ENCODE measurements at regions not wholly inside any gene's neighbourhood (a gene's known extent, or its start where the extent isn't known, plus 50 kb on each side); places are given as distances from the start of the nearest gene placed in this dataset.
A peak's percentile ranks its signal among the peaks of the same experiment; 100 is the strongest.

GRCh38 chr3:109804697-109805096, 467.4 kb upstream of the DPPA4 start:
- Mint-ChIP-seq H3K9me3 (peaks cover 29% of the 10 kb centered on the region), H3K4me3 (no peak overlapping the region), H3K27ac (no peak overlapping the region), H3K4me1 (peaks cover 49% of the 10 kb centered on the region), H3K36me3 (ENCODE audit: low read depth) (peaks cover 5% of the 10 kb centered on the region), H3K27me3 (peaks cover 2% of the 10 kb centered on the region)
- peak; percentile 58 for ATAC-seq
- no peak for DNase-seq

GRCh38 chr3:109806929-109807328, 469.6 kb upstream of the DPPA4 start:
- peak overlapping the region; percentile 60 for H3K27ac Mint-ChIP-seq
- ATAC-seq, result peak; percentile 92
- DNase-seq, result peak; percentile 17
- peaks cover 4% of the 10 kb centered on the region for H3K36me3 Mint-ChIP-seq (ENCODE audit: low read depth)
- peak overlapping the region; percentile 39 for H3K4me3 Mint-ChIP-seq
- peaks cover 49% of the 10 kb centered on the region for H3K4me1 Mint-ChIP-seq
- H3K9me3 Mint-ChIP-seq, result peaks cover 24% of the 10 kb centered on the region
- H3K27me3 Mint-ChIP-seq, result peaks cover 2% of the 10 kb centered on the region

- Mint-ChIP-seq H3K9me3 (peaks cover 28% of the 10 kb centered on the region), H3K36me3 (ENCODE audit: low read depth) (peaks cover 2% of the 10 kb centered on the region), H3K4me3 (no peak overlapping the region), H3K4me1 (peaks cover 38% of the 10 kb centered on the region), H3K27me3 (no peaks in the 10 kb centered on the region), H3K27ac (no peak overlapping the region)
- DNase-seq (no peak), ATAC-seq (no peak)
Observed at GRCh38 chr3:109809513-109809912, 472.2 kb upstream of the DPPA4 start.

GRCh38 chr3:109818081-109818480, 480.7 kb upstream of the DPPA4 start:
- H3K4me1 Mint-ChIP-seq, result no peaks in the 10 kb centered on the region
- no peak overlapping the region for H3K27ac Mint-ChIP-seq
- no peak overlapping the region for H3K4me3 Mint-ChIP-seq
- H3K27me3 Mint-ChIP-seq, result no peaks in the 10 kb centered on the region
- H3K36me3 Mint-ChIP-seq (ENCODE audit: low read depth), result peaks cover 2% of the 10 kb centered on the region
- no peak for ATAC-seq
- H3K9me3 Mint-ChIP-seq, result peaks cover 21% of the 10 kb centered on the region
- DNase-seq, result no peak

GRCh38 chr3:109819734-109820133, 482.4 kb upstream of the DPPA4 start:
- no peaks in the 10 kb centered on the region for H3K4me1 Mint-ChIP-seq
- H3K36me3 Mint-ChIP-seq (ENCODE audit: low read depth), result no peaks in the 10 kb centered on the region
- H3K4me3 Mint-ChIP-seq, result no peak overlapping the region
- H3K27me3 Mint-ChIP-seq, result no peaks in the 10 kb centered on the region
- ATAC-seq (no peak), DNase-seq (no peak)
- H3K27ac Mint-ChIP-seq, result no peak overlapping the region
- peaks cover 8% of the 10 kb centered on the region for H3K9me3 Mint-ChIP-seq

- H3K27me3 Mint-ChIP-seq, result no peaks in the 10 kb centered on the region
Observed at GRCh38 chr3:109825971-109826810, 488.8 kb upstream of the DPPA4 start.

GRCh38 chr3:109831403-109831802, 494.1 kb upstream of the DPPA4 start:
- H3K4me3 Mint-ChIP-seq, result no peak overlapping the region
- DNase-seq, result no peak
- H3K27me3 Mint-ChIP-seq, result no peaks in the 10 kb centered on the region
- no peak for ATAC-seq
- H3K27ac Mint-ChIP-seq, result no peak overlapping the region
- H3K9me3 Mint-ChIP-seq, result peaks cover 5% of the 10 kb centered on the region
- no peaks in the 10 kb centered on the region for H3K36me3 Mint-ChIP-seq (ENCODE audit: low read depth)
- no peaks in the 10 kb centered on the region for H3K4me1 Mint-ChIP-seq

More at GRCh38 chr3:109825971-109826810, 488.8 kb upstream of the DPPA4 start:
- Mint-ChIP-seq H3K4me3 (no peak overlapping the region), H3K27ac (no peak overlapping the region), H3K9me3 (peaks cover 5% of the 10 kb centered on the region), H3K4me1 (no peaks in the 10 kb centered on the region), H3K36me3 (ENCODE audit: low read depth) (no peaks in the 10 kb centered on the region)
- ATAC-seq (no peak), DNase-seq (no peak)

- DNase-seq (no peak), ATAC-seq (no peak)
- H3K4me1 Mint-ChIP-seq, result no peaks in the 10 kb centered on the region
- H3K9me3 Mint-ChIP-seq, result no peaks in the 10 kb centered on the region
- H3K36me3 Mint-ChIP-seq (ENCODE audit: low read depth), result no peaks in the 10 kb centered on the region
- no peak overlapping the region for H3K27ac Mint-ChIP-seq
- no peak overlapping the region for H3K4me3 Mint-ChIP-seq
- no peaks in the 10 kb centered on the region for H3K27me3 Mint-ChIP-seq
Observed at GRCh38 chr3:109835958-109836357, 498.6 kb upstream of the DPPA4 start.

GRCh38 chr3:109851854-109852253, 514.5 kb upstream of the DPPA4 start:
- H3K4me1 Mint-ChIP-seq, result peaks cover 2% of the 10 kb centered on the region
- H3K4me3 Mint-ChIP-seq, result no peak overlapping the region
- no peak overlapping the region for H3K27ac Mint-ChIP-seq
- H3K9me3 Mint-ChIP-seq, result peaks cover 40% of the 10 kb centered on the region
- peaks cover 11% of the 10 kb centered on the region for H3K36me3 Mint-ChIP-seq (ENCODE audit: low read depth)
- no peaks in the 10 kb centered on the region for H3K27me3 Mint-ChIP-seq
- DNase-seq (no peak), ATAC-seq (no peak)

GRCh38 chr3:109852283-109852682, 514.9 kb upstream of the DPPA4 start:
- Mint-ChIP-seq H3K27me3 (no peaks in the 10 kb centered on the region), H3K4me3 (no peak overlapping the region), H3K9me3 (peaks cover 40% of the 10 kb centered on the region), H3K4me1 (peaks cover 2% of the 10 kb centered on the region), H3K27ac (no peak overlapping the region), H3K36me3 (ENCODE audit: low read depth) (peaks cover 11% of the 10 kb centered on the region)
- DNase-seq, result no peak
- ATAC-seq, result no peak

GRCh38 chr3:109853077-109853731, 515.9 kb upstream of the DPPA4 start:
- Mint-ChIP-seq H3K9me3 (peaks cover 34% of the 10 kb centered on the region), H3K27me3 (no peaks in the 10 kb centered on the region), H3K27ac (no peak overlapping the region), H3K4me3 (no peak overlapping the region), H3K36me3 (ENCODE audit: low read depth) (peaks cover 11% of the 10 kb centered on the region), H3K4me1 (peaks cover 2% of the 10 kb centered on the region)
- ATAC-seq (no peak), DNase-seq (no peak)

- Mint-ChIP-seq H3K27me3 (no peaks in the 10 kb centered on the region), H3K27ac (no peak overlapping the region), H3K4me1 (no peaks in the 10 kb centered on the region), H3K4me3 (no peak overlapping the region), H3K36me3 (ENCODE audit: low read depth) (no peaks in the 10 kb centered on the region), H3K9me3 (peaks cover 10% of the 10 kb centered on the region)
- DNase-seq (no peak), ATAC-seq (no peak)
Observed at GRCh38 chr3:109863701-109864100, 526.4 kb upstream of the DPPA4 start.

- no peak for ATAC-seq
- Mint-ChIP-seq H3K36me3 (ENCODE audit: low read depth) (no peaks in the 10 kb centered on the region), H3K27me3 (no peaks in the 10 kb centered on the region), H3K4me1 (no peaks in the 10 kb centered on the region), H3K4me3 (no peak overlapping the region), H3K9me3 (peaks cover 14% of the 10 kb centered on the region), H3K27ac (no peak overlapping the region)
- DNase-seq, result no peak
Observed at GRCh38 chr3:109864452-109864851, 527.1 kb upstream of the DPPA4 start.

GRCh38 chr3:109869586-109869985, 532.2 kb upstream of the DPPA4 start:
- Mint-ChIP-seq H3K4me3 (no peak overlapping the region), H3K27ac (no peak overlapping the region), H3K36me3 (ENCODE audit: low read depth) (no peaks in the 10 kb centered on the region), H3K9me3 (peaks cover 13% of the 10 kb centered on the region), H3K4me1 (no peaks in the 10 kb centered on the region), H3K27me3 (no peaks in the 10 kb centered on the region)
- DNase-seq (no peak), ATAC-seq (no peak)

Data from activated naive CD8-positive, alpha-beta T cell treated with anti-CD3 and anti-CD28 coated beads, Interleukin-2, amount 50 U/mL, for 24 hours (primary cell).